CD14-positive monocyte (primary cell): ENCODE measurements at regions not wholly inside any gene's neighbourhood (a gene's known extent, or its start where the extent isn't known, plus 50 kb on each side); places are given as distances from the start of the nearest gene placed in this dataset.

Source experiments
- DNase-seq, 3 donors: peaks; one replicate each; pipeline ENCODE4 v3.0.0-alpha.2; 2011 to 2022
- H2AFZ ChIP-seq: 2 replicates; pipeline ENCODE4 v1.6.0; 2012; ENCODE audit warnings: mild to moderate bottlenecking, low read depth, low read length, inconsistent platforms; ENCODE audit not compliant: insufficient read depth, poor library complexity, severe bottlenecking
- H3K27ac ChIP-seq, 2 donors: 1 replicate in 1 of 2; 2 replicates in 1 of 2; pipeline ENCODE4 v1.5.1; 2012 to 2013; ENCODE audit warnings: low read length in 2 of 2, control low read depth in 1 of 2, inconsistent platforms in 1 of 2, low read depth in 1 of 2, mild to moderate bottlenecking in 1 of 2
- H3K27me3 ChIP-seq, 2 donors: one replicate each; pipeline versions ENCODE4 v1.6.0 to v1.6.1; 2011 to 2013; ENCODE audit warnings: low read length in 2 of 2; ENCODE audit not compliant: control insufficient read depth in 2 of 2, insufficient read depth in 2 of 2
- H3K36me3 ChIP-seq, 2 donors: replicated peaks in 1 of 2; 1 replicate in 1 of 2; 2 replicates in 1 of 2; pipeline versions ENCODE4 v1.5.1 to v1.6.1; 2012 to 2013; ENCODE audit warnings: low read length in 2 of 2, control low read depth in 1 of 2, inconsistent platforms in 1 of 2, mild to moderate bottlenecking in 1 of 2; ENCODE audit not compliant: insufficient read depth in 2 of 2, control insufficient read depth in 1 of 2
- H3K4me1 ChIP-seq, 2 donors: 1 replicate in 1 of 2; 2 replicates in 1 of 2; pipeline versions ENCODE4 v1.5.1 to v1.6.1; 2012 to 2013; ENCODE audit warnings: low read length in 2 of 2, control low read depth in 1 of 2, inconsistent platforms in 1 of 2, mild to moderate bottlenecking in 1 of 2, moderate library complexity in 1 of 2; ENCODE audit not compliant: insufficient read depth in 2 of 2, control insufficient read depth in 1 of 2
- H3K4me2 ChIP-seq: replicated peaks from 2 replicates; pipeline ENCODE3; 2012; ENCODE audit warnings: low read length, moderate library complexity, mild to moderate bottlenecking; ENCODE audit not compliant: poor library complexity, severe bottlenecking; ENCODE audit errors: extremely low read depth
- H3K4me3 ChIP-seq, 3 experiments: fragments of 200-600 bp in 1 of 3; sonication (generic) in 1 of 3; replicated peaks in 1 of 3; 1 replicate in 2 of 3; 2 replicates in 1 of 3; pipeline ENCODE4 v1.5.1; 2011 to 2013; ENCODE audit warnings: low read length in 3 of 3, mild to moderate bottlenecking in 3 of 3, control low read depth in 2 of 3, low read depth in 2 of 3, inconsistent platforms in 1 of 3, moderate library complexity in 1 of 3
- H3K79me2 ChIP-seq: 2 replicates; pipeline ENCODE4 v1.6.0; 2012; ENCODE audit warnings: mild to moderate bottlenecking, control low read depth, inconsistent platforms, low read length, moderate library complexity; ENCODE audit not compliant: insufficient read depth
- H3K9ac ChIP-seq: 2 replicates; pipeline ENCODE4 v1.6.0; 2017; ENCODE audit warnings: low read length, mild to moderate bottlenecking; ENCODE audit not compliant: insufficient read depth, poor library complexity, severe bottlenecking
- H3K9me3 ChIP-seq, 2 donors: replicated peaks in 1 of 2; 1 replicate in 1 of 2; 2 replicates in 1 of 2; pipeline versions ENCODE4 v1.5.1 to v1.6.1; 2012 to 2013; ENCODE audit warnings: low read length in 2 of 2, control low read depth in 1 of 2; ENCODE audit not compliant: control insufficient read depth in 1 of 2, insufficient read depth in 1 of 2
- H4K20me1 ChIP-seq: 2 replicates; pipeline ENCODE4 v1.6.0; 2012; ENCODE audit warnings: mild to moderate bottlenecking, low read length, control low read depth, moderate library complexity; ENCODE audit not compliant: insufficient read depth
- H3K27ac Mint-ChIP-seq, 7 donors: one replicate each; pipeline ENCODE4 v1.8.0; 2020; ENCODE audit warnings: mild to moderate bottlenecking in 7 of 7, mixed read lengths in 7 of 7, moderate library complexity in 6 of 7, inconsistent platforms in 2 of 7
- H3K27me3 Mint-ChIP-seq, 3 donors: one replicate each; pipeline ENCODE4 v1.8.0; 2021 to 2022; ENCODE audit warnings: low read depth in 3 of 3, mild to moderate bottlenecking in 3 of 3, mixed read lengths in 3 of 3, moderate library complexity in 3 of 3, inconsistent platforms in 1 of 3
- H3K36me3 Mint-ChIP-seq, 2 donors: one replicate each; pipeline ENCODE4 v1.8.0; 2020; ENCODE audit warnings: mixed read lengths in 2 of 2, inconsistent platforms in 1 of 2, mild to moderate bottlenecking in 1 of 2
- H3K4me1 Mint-ChIP-seq: one replicate; pipeline ENCODE4 v1.8.0; 2020; ENCODE audit warnings: mild to moderate bottlenecking, mixed read lengths
- H3K4me3 Mint-ChIP-seq, 2 donors: one replicate each; pipeline ENCODE4 v1.8.0; 2020; ENCODE audit warnings: mild to moderate bottlenecking in 2 of 2, mixed read lengths in 2 of 2, moderate library complexity in 1 of 2
- H3K9me3 Mint-ChIP-seq, 7 donors: one replicate each; pipeline ENCODE4 v1.8.0; 2020 to 2022; ENCODE audit warnings: mixed read lengths in 7 of 7, mild to moderate bottlenecking in 6 of 7, moderate library complexity in 6 of 7, inconsistent platforms in 2 of 7
- whole genome bisulfite sequencing: methylation state at CpG from one replicate; pipeline ENCODE4 v1.1.5; 2013; ENCODE audit warnings: missing lambda C conversion rate; ENCODE audit not compliant: insufficient coverage; 5-methylcytosine and 5-hydroxymethylcytosine counted together
- intact Hi-C, 2 donors: fragments of 100-400 bp; cut with micrococcal nuclease; formaldehyde crosslinking; loops; one replicate each; pipeline versions ENCODE4 v1.15.0 to v1.15.1; 2023
- TF ChIP-seq, protein P1 (sequence below): fragments of 200-600 bp; IDR thresholded peaks from one replicate; pipeline ENCODE4 v1.8.0; 2022; ENCODE audit warnings: antibody characterized with exemption, mild to moderate bottlenecking

DNA sequence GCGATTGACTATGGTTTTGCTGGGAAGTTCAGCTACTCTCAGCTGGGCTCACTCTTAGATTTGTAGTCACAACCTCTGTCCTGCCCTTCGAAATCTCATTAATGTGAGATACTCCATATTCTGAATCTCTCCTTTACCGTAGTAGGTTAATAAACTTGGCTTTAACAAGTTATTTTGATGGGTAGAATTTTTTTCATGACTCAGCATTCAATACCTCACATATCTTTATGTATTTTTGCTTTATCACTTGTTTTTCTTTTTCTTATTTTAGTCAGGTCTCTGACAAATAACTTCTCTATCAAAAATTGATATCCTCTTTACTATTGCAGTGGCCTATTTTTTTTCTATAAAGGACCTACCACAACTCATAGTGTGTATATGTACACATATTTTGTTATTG is 855.2 kb upstream of the ADGRB3 start:
- no peaks in the 10 kb centered on the region for H3K79me2 ChIP-seq
- no peaks in the 10 kb centered on the region for H3K27me3 Mint-ChIP-seq
- H3K4me2 ChIP-seq, result no peak overlapping the region
- H3K27ac Mint-ChIP-seq, result no peak overlapping the region
- DNase-seq, result no peak
- no peak overlapping the region for H3K9ac ChIP-seq
- H3K9me3 ChIP-seq, result no peaks in the 10 kb centered on the region
- no peak overlapping the region for H3K27ac ChIP-seq
- no peaks in the 10 kb centered on the region for H3K4me1 ChIP-seq
- intact Hi-C loops, result no loop called here
- WGBS, result no CpG with 5 or more reads among the region's 3 CpGs
- no peak overlapping the region for H3K4me3 Mint-ChIP-seq
- H2AFZ ChIP-seq, result no peak overlapping the region
- no peaks in the 10 kb centered on the region for H3K36me3 Mint-ChIP-seq
- TF ChIP-seq, protein P1, sequence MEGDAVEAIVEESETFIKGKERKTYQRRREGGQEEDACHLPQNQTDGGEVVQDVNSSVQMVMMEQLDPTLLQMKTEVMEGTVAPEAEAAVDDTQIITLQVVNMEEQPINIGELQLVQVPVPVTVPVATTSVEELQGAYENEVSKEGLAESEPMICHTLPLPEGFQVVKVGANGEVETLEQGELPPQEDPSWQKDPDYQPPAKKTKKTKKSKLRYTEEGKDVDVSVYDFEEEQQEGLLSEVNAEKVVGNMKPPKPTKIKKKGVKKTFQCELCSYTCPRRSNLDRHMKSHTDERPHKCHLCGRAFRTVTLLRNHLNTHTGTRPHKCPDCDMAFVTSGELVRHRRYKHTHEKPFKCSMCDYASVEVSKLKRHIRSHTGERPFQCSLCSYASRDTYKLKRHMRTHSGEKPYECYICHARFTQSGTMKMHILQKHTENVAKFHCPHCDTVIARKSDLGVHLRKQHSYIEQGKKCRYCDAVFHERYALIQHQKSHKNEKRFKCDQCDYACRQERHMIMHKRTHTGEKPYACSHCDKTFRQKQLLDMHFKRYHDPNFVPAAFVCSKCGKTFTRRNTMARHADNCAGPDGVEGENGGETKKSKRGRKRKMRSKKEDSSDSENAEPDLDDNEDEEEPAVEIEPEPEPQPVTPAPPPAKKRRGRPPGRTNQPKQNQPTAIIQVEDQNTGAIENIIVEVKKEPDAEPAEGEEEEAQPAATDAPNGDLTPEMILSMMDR, result no peak
- H3K4me1 Mint-ChIP-seq, result no peaks in the 10 kb centered on the region
- no peaks in the 10 kb centered on the region for H4K20me1 ChIP-seq
- H3K27me3 ChIP-seq, result no peaks in the 10 kb centered on the region
- no peaks in the 10 kb centered on the region for H3K36me3 ChIP-seq
- H3K4me3 ChIP-seq, result no peak overlapping the region
- H3K9me3 Mint-ChIP-seq, result peaks cover 0 to 3% (median 2%) of the 10 kb centered on the region in 7 donors

DNA sequence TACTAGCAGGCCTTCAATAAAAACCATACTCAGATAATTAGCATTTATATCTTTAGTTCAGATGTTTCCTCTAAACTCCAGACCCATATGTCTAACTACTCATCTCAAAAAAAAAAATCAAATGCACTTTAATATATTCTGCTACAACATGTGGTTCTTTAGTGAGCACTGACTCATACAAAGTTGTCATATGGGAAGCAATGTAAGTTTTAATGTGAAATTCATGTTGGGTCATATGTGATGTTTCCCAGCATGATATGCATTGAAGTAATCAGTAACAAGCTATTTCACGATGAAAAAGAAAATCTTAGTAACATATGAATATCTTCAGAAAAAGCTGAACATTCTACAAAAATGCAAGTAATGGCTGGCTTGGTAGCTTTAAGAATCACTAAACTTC is 859.7 kb upstream of the ADGRB3 start:
- H3K27ac Mint-ChIP-seq, result no peak overlapping the region
- H3K79me2 ChIP-seq, result no peaks in the 10 kb centered on the region
- H3K36me3 ChIP-seq, result no peaks in the 10 kb centered on the region
- H3K4me1 Mint-ChIP-seq, result no peaks in the 10 kb centered on the region
- no peak overlapping the region for H2AFZ ChIP-seq
- H4K20me1 ChIP-seq, result no peaks in the 10 kb centered on the region
- no peak overlapping the region for H3K27ac ChIP-seq
- intact Hi-C loops, result no loop called here
- no peak overlapping the region for H3K4me2 ChIP-seq
- no peaks in the 10 kb centered on the region for H3K27me3 ChIP-seq
- peaks cover 0 to 3% (median 0%) of the 10 kb centered on the region in 7 donors for H3K9me3 Mint-ChIP-seq
- H3K9ac ChIP-seq, result no peak overlapping the region
- H3K4me3 Mint-ChIP-seq, result no peak overlapping the region
- H3K36me3 Mint-ChIP-seq, result no peaks in the 10 kb centered on the region
- no peaks in the 10 kb centered on the region for H3K4me1 ChIP-seq
- no peaks in the 10 kb centered on the region for H3K27me3 Mint-ChIP-seq
- no peaks in the 10 kb centered on the region for H3K9me3 ChIP-seq
- no peak overlapping the region for H3K4me3 ChIP-seq
- WGBS, result no CpG with 5 or more reads among the region's 1 CpG
- TF ChIP-seq, protein P1, result no peak
- no peak for DNase-seq
